WTC11 (cell line): ENCODE measurements at regions not wholly inside any gene's neighbourhood (a gene's known extent, or its start where the extent isn't known, plus 50 kb on each side); places are given as distances from the start of the nearest gene placed in this dataset.
"Not testable (repeated sequence)": the region's sequence is repeated elsewhere in the genome, so short reads cannot be mapped to it uniquely, and the experiment has no call there.

Experiments
- ATAC-seq: fragments of 200-7000 bp; cut with Tn5 transposase; 2 replicates; pipeline ENCODE4 v1.10.0; 2021; ENCODE audit warnings: mild to moderate bottlenecking, moderate library complexity
- CTCF ChIA-PET: fragments of 300-600 bp; sonication (Branson Sonifier 250); formaldehyde crosslinking; loops from one replicate; lab custom pipeline; 2021; ENCODE audit warnings: antibody characterized with exemption; lab: Charles Lee
- POLR2A ChIA-PET: fragments of 350-600 bp; sonication (Branson Sonifier 250); formaldehyde crosslinking; loops from one replicate; lab custom pipeline; 2021; ENCODE audit warnings: antibody characterized with exemption; lab: Charles Lee
- DNase-seq: peaks from one replicate; pipeline ENCODE4 v3.0.0; 2021; ENCODE audit warnings: low spot score
- H3K27ac Mint-ChIP-seq: 2 replicates; pipeline ENCODE4 v1.8.0; 2021; ENCODE audit warnings: mixed read lengths
- H3K27me3 Mint-ChIP-seq: 2 replicates; pipeline ENCODE4 v1.8.0; 2021; ENCODE audit warnings: low read depth, mild to moderate bottlenecking, moderate library complexity, mixed read lengths
- H3K36me3 Mint-ChIP-seq: 2 replicates; pipeline ENCODE4 v1.8.0; 2021; ENCODE audit warnings: mixed read lengths
- H3K4me1 Mint-ChIP-seq: 2 replicates; pipeline ENCODE4 v1.8.0; 2022; ENCODE audit warnings: mixed read lengths
- H3K4me3 Mint-ChIP-seq: 2 replicates; pipeline ENCODE4 v1.8.0; 2021; ENCODE audit warnings: mild to moderate bottlenecking, moderate library complexity, mixed read lengths
- H3K9me3 Mint-ChIP-seq: 2 replicates; pipeline ENCODE4 v1.8.0; 2021; ENCODE audit warnings: mixed read lengths
- CDX4 ChIP-seq: fragments of 250-450 bp; sonication (Bioruptor Pico); IDR thresholded peaks from 2 replicates; pipeline ENCODE4 v1.9.0; 2021; ENCODE audit warnings: moderate library complexity, mild to moderate bottlenecking, inconsistent platforms, borderline replicate concordance
- E2F4 ChIP-seq: sonication (generic); formaldehyde crosslinking; IDR thresholded peaks from 2 replicates; pipeline ENCODE4 v1.8.1; 2022; ENCODE audit warnings: low read depth, mild to moderate bottlenecking, moderate library complexity, missing genetic modification reagents, borderline replicate concordance
- ELF4 ChIP-seq: sonication (generic); formaldehyde crosslinking; IDR thresholded peaks from 2 replicates; pipeline ENCODE4 v1.8.1; 2022; ENCODE audit warnings: low read depth, mild to moderate bottlenecking, moderate library complexity, missing genetic modification reagents
- IRF2 ChIP-seq: sonication (generic); formaldehyde crosslinking; IDR thresholded peaks from 2 replicates; pipeline ENCODE4 v1.8.0; 2022; ENCODE audit warnings: low read depth, missing genetic modification reagents, borderline replicate concordance
- RORB ChIP-seq: fragments of 250-450 bp; sonication (Bioruptor Pico); IDR thresholded peaks from 2 replicates; pipeline ENCODE4 v1.9.0; 2021; ENCODE audit warnings: mild to moderate bottlenecking
- ZBTB21 ChIP-seq: sonication (generic); formaldehyde crosslinking; IDR thresholded peaks from 2 replicates; pipeline ENCODE4 v1.8.1; 2023; ENCODE audit warnings: mild to moderate bottlenecking, missing genetic modification reagents, borderline replicate concordance
- ZNF281 ChIP-seq: sonication (generic); formaldehyde crosslinking; IDR thresholded peaks from 2 replicates; pipeline ENCODE4 v1.8.0; 2023; ENCODE audit warnings: mild to moderate bottlenecking, missing genetic modification reagents
- ZNF425 ChIP-seq: fragments of 250-450 bp; sonication (Bioruptor Pico); conservative IDR thresholded peaks from 2 replicates; pipeline ENCODE4 v1.9.0; 2021; ENCODE audit warnings: mild to moderate bottlenecking
- ZNF532 ChIP-seq: fragments of 250-450 bp; sonication (Bioruptor Pico); IDR thresholded peaks from 2 replicates; pipeline ENCODE4 v1.9.0; 2021; ENCODE audit warnings: mild to moderate bottlenecking, borderline replicate concordance
- TF ChIP-seq, protein P1 (sequence below): sonication (generic); formaldehyde crosslinking; IDR thresholded peaks from 2 replicates; pipeline ENCODE4 v1.8.1; 2023; ENCODE audit warnings: mild to moderate bottlenecking, moderate library complexity, missing genetic modification reagents
- TF ChIP-seq, protein P2 (sequence below): sonication (generic); formaldehyde crosslinking; IDR thresholded peaks from 2 replicates; pipeline ENCODE4 v1.8.1; 2023; ENCODE audit warnings: mild to moderate bottlenecking, missing genetic modification reagents, moderate library complexity
- TF ChIP-seq, protein P3 (sequence below): sonication (generic); formaldehyde crosslinking; IDR thresholded peaks from 2 replicates; pipeline ENCODE4 v1.8.1; 2022; ENCODE audit warnings: missing genetic modification reagents, borderline replicate concordance

GRCh38 chr6:86147859-86148258, 505.2 kb upstream of the SYNCRIP start (continued):
- TF ChIP-seq, protein P1, sequence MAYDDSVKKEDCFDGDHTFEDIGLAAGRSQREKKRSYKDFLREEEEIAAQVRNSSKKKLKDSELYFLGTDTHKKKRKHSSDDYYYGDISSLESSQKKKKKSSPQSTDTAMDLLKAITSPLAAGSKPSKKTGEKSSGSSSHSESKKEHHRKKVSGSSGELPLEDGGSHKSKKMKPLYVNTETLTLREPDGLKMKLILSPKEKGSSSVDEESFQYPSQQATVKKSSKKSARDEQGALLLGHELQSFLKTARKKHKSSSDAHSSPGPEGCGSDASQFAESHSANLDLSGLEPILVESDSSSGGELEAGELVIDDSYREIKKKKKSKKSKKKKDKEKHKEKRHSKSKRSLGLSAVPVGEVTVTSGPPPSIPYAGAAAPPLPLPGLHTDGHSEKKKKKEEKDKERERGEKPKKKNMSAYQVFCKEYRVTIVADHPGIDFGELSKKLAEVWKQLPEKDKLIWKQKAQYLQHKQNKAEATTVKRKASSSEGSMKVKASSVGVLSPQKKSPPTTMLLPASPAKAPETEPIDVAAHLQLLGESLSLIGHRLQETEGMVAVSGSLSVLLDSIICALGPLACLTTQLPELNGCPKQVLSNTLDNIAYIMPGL (CRISPR knock-in tag), result no peak
- TF ChIP-seq ZNF425 (CRISPR knock-in tag) (no peak), IRF2 (CRISPR knock-in tag) (no peak)
- TF ChIP-seq, all 79 proteins: peak for 0

DNA sequence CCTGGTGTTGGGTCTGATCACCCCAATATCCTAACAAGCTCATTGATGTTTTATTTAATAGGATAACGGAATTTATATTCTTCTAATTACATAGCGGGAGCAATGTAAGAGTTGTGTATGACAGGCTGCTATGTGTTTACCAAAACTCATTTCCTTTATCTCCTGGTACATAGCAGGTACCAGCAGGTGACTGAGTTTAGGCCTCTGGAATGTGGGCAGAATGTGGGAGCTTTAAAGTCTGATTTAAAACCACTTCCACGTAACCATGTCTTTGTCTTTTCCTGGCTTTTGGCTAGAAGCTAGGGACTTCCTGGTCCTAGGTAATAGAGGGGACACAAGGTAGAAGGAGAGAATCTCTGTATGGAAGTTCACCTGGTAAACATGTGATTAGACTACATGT, 504.6 kb upstream of the SYNCRIP start:
- ATAC-seq, result no peak
- peaks cover 10% of the 10 kb centered on the region for H3K9me3 Mint-ChIP-seq
- no peak overlapping the region for H3K27ac Mint-ChIP-seq
- ChIA-PET CTCF (no interaction called here), POLR2A (no interaction called here)
- no peak overlapping the region for H3K4me3 Mint-ChIP-seq
- DNase-seq, result no peak
- peaks cover 8% of the 10 kb centered on the region for H3K4me1 Mint-ChIP-seq
- peaks cover 46% of the 10 kb centered on the region for H3K27me3 Mint-ChIP-seq
- TF ChIP-seq, protein P2, sequence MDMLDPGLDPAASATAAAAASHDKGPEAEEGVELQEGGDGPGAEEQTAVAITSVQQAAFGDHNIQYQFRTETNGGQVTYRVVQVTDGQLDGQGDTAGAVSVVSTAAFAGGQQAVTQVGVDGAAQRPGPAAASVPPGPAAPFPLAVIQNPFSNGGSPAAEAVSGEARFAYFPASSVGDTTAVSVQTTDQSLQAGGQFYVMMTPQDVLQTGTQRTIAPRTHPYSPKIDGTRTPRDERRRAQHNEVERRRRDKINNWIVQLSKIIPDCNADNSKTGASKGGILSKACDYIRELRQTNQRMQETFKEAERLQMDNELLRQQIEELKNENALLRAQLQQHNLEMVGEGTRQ (CRISPR knock-in tag), result no peak
- TF ChIP-seq RORB (CRISPR knock-in tag) (no peak), CDX4 (CRISPR knock-in tag) (no peak), ELF4 (CRISPR knock-in tag) (no peak), ZBTB21 (CRISPR knock-in tag) (no peak), E2F4 (CRISPR knock-in tag) (no peak), ZNF532 (CRISPR knock-in tag) (no peak), ZNF281 (CRISPR knock-in tag) (no peak)
- TF ChIP-seq, protein P3, sequence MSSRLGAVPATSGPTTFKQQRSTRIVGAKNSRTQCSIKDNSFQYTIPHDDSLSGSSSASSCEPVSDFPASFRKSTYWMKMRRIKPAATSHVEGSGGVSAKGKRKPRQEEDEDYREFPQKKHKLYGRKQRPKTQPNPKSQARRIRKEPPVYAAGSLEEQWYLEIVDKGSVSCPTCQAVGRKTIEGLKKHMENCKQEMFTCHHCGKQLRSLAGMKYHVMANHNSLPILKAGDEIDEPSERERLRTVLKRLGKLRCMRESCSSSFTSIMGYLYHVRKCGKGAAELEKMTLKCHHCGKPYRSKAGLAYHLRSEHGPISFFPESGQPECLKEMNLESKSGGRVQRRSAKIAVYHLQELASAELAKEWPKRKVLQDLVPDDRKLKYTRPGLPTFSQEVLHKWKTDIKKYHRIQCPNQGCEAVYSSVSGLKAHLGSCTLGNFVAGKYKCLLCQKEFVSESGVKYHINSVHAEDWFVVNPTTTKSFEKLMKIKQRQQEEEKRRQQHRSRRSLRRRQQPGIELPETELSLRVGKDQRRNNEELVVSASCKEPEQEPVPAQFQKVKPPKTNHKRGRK (CRISPR knock-in tag), result no peak
- TF ChIP-seq, all 79 proteins: peak for 0
- H3K36me3 Mint-ChIP-seq, result no peaks in the 10 kb centered on the region

DNA sequence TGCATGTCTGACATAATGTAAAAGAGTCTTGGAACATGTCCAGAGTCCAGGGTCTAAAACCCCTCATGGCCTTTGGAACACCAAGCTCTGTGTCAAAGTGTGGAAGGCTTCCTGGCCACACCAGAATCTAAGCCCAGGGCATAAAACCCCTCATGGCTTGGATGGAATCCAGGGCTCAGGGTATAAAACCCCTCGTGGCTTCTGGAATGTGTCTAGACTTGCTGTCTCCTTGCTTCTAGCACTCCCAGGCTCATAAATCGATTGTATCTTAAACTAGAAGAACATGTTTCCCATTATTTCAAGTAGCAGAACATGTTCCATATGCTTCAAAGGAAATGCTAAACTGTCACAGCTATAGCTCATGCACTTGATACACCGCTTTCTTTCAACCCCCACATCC, 504.1 kb upstream of the SYNCRIP start:
- Mint-ChIP-seq H3K27me3 (peaks cover 46% of the 10 kb centered on the region), H3K9me3 (peaks cover 12% of the 10 kb centered on the region)
- H3K4me3 Mint-ChIP-seq, H3K27ac Mint-ChIP-seq, CTCF ChIA-PET, POLR2A ChIA-PET, DNase-seq, H3K36me3 Mint-ChIP-seq, H3K4me1 Mint-ChIP-seq, ATAC-seq: not testable (repeated sequence)
